Activated CD8-positive, alpha-beta T cell treated with anti-CD3 and anti-CD28 coated beads for 36 hours (primary cell): ENCODE measurements at regions not wholly inside any gene's neighbourhood (a gene's known extent, or its start where the extent isn't known, plus 50 kb on each side); places are given as distances from the start of the nearest gene placed in this dataset.

Experiments used
- ATAC-seq: fragments of 200-7000 bp; cut with Tn5 transposase; one replicate; pipeline ENCODE4 v1.10.0; 2021; ENCODE audit warnings: mild to moderate bottlenecking, moderate library complexity
- CTCF ChIA-PET: fragments of 350-600 bp; sonication (Branson Sonifier 250); formaldehyde crosslinking; loops from one replicate; lab custom pipeline; 2021; ENCODE audit warnings: antibody characterized with exemption; lab: Charles Lee
- POLR2A ChIA-PET: fragments of 350-600 bp; sonication (Branson Sonifier 250); formaldehyde crosslinking; loops from one replicate; lab custom pipeline; 2021; ENCODE audit warnings: antibody characterized with exemption; lab: Charles Lee
- DNase-seq: peaks from one replicate; pipeline ENCODE4 v3.0.0-alpha.2; 2020
- H3K27ac Mint-ChIP-seq: one replicate; pipeline ENCODE4 v1.8.0; 2021; ENCODE audit warnings: mild to moderate bottlenecking, mixed read lengths
- H3K27me3 Mint-ChIP-seq: one replicate; pipeline ENCODE4 v1.8.0; 2021; ENCODE audit warnings: mixed read lengths
- H3K36me3 Mint-ChIP-seq: one replicate; pipeline ENCODE4 v1.8.0; 2021; ENCODE audit warnings: low read depth, mixed read lengths
- H3K4me1 Mint-ChIP-seq: one replicate; pipeline ENCODE4 v1.8.0; 2021; ENCODE audit warnings: low read depth, mixed read lengths
- H3K4me3 Mint-ChIP-seq: one replicate; pipeline ENCODE4 v1.8.0; 2021; ENCODE audit warnings: mild to moderate bottlenecking, moderate library complexity, mixed read lengths
- H3K9me3 Mint-ChIP-seq: one replicate; pipeline ENCODE4 v1.8.0; 2021; ENCODE audit warnings: mixed read lengths
- intact Hi-C: fragments of 100-400 bp; cut with micrococcal nuclease; formaldehyde crosslinking; loops from one replicate; pipeline ENCODE4 v1.10.0; 2022
- TF ChIP-seq, protein P1 (sequence below): fragments of 200-600 bp; IDR thresholded peaks from one replicate; pipeline ENCODE4 v1.8.0; 2022; ENCODE audit warnings: antibody characterized with exemption, mild to moderate bottlenecking

DNA sequence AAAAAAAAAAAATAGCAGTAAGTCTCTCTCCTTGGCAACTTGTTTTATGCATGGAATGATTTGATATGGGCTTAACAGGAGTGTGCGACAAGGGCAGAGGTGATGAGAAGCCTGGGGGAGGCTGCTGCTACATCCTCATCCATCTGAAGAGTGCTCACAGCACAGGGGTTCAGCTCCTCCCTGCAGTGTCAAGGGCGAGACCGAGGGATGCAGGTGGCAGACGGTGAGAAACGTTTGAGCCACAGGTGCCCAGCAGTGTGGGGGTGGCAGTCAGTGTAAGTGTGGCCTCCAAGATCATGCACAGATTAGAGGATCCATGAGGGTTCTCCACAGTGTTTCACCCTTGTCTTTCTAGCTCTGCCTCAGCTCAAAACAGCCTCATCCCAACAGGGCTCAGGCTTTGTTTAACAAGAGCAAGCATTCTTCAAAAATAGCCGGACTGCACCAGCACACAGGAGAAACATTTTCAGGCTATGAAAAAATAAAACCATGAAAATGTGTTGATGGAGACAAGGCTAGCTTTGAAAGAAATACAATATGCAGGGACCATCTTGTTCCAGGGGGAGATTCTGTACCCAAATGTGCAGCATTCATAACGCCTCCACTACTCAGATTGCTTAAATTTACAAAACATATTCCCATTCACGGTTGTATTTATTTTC lies 324.5 kb upstream of the MYT1L start:
- ChIA-PET POLR2A (no interaction called here), CTCF (no interaction called here)
- DNase-seq (no peak), ATAC-seq (no peak)
- intact Hi-C loops = no loop called here
- Mint-ChIP-seq H3K27ac (no peak overlapping the region), H3K9me3 (peaks cover 12% of the 10 kb centered on the region), H3K4me3 (no peak overlapping the region), H3K4me1 (peaks cover 13% of the 10 kb centered on the region), H3K36me3 (peaks cover 4% of the 10 kb centered on the region), H3K27me3 (no peaks in the 10 kb centered on the region)
- TF ChIP-seq, protein P1, sequence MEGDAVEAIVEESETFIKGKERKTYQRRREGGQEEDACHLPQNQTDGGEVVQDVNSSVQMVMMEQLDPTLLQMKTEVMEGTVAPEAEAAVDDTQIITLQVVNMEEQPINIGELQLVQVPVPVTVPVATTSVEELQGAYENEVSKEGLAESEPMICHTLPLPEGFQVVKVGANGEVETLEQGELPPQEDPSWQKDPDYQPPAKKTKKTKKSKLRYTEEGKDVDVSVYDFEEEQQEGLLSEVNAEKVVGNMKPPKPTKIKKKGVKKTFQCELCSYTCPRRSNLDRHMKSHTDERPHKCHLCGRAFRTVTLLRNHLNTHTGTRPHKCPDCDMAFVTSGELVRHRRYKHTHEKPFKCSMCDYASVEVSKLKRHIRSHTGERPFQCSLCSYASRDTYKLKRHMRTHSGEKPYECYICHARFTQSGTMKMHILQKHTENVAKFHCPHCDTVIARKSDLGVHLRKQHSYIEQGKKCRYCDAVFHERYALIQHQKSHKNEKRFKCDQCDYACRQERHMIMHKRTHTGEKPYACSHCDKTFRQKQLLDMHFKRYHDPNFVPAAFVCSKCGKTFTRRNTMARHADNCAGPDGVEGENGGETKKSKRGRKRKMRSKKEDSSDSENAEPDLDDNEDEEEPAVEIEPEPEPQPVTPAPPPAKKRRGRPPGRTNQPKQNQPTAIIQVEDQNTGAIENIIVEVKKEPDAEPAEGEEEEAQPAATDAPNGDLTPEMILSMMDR = no peak

DNA sequence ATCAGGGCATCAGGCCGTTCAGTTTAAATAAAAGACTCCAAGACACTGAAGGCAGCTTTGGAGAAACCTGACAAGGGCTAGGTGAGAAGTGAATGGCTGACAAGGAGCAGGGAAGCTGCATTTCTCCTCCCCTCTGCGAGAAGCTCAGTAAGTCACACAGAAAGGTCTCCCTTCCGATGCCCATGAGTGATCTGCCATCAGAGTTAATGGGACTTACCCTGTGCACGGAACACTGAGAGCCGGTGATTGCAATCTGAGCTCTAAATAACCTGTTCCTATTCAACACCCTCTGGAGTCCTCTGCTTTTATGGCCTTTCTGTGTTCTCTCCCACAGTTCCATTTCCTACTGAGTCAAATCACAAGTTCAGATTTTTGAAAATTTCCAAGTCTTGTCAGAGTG lies 322.2 kb upstream of the MYT1L start:
- DNase-seq = no peak
- no peak for ATAC-seq
- peaks cover 14% of the 10 kb centered on the region for H3K4me1 Mint-ChIP-seq
- TF ChIP-seq, protein P1 = no peak
- H3K36me3 Mint-ChIP-seq = peaks cover 2% of the 10 kb centered on the region
- no peak overlapping the region for H3K27ac Mint-ChIP-seq
- peaks cover 3% of the 10 kb centered on the region for H3K9me3 Mint-ChIP-seq
- POLR2A ChIA-PET = no interaction called here
- CTCF ChIA-PET = interaction anchor here (1.0 kb wide), 1 partner anchor 53 kb away, joined by 3 read pairs; no protein-coding TSS in a partner anchor
- no peaks in the 10 kb centered on the region for H3K27me3 Mint-ChIP-seq
- no peak overlapping the region for H3K4me3 Mint-ChIP-seq
- intact Hi-C loops = no loop called here

DNA sequence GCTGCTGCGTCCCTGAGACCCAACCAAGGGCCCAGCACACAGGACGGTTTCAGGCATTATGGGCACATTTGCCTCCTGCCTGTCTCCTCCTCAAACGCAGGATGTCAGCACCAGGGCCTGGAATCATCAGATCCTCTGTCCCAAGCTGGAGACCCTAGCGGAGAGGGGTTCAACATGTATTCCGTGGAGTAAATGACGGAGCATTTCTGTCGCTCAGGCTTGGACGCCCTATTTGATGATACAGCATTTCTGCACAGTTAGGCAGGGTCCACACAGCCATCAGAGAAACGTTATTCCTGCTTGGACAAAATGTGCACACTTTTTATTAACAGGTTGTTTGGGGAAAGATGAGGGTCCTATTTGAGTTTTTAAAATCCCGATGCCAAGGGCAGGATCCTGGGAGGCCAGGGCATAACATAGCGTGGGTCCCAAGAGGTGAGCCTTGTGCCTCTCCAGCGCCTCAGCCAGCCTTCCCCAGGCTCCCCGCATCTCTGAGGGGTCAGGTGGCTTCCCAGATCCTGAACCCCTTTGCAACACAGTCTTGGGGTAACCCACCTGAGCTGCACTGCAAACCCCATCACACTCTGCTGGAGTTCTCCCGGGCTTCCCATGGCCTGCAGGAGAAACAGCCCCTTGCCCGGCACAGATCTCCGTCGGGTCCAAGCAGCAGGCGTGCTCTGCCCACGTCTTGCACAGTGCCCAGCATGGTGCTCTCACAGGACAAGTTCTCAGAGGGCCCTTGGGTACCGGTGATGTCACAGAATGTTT lies 319.7 kb upstream of the MYT1L start:
- Mint-ChIP-seq H3K9me3 (peaks cover 1% of the 10 kb centered on the region), H3K27me3 (no peaks in the 10 kb centered on the region), H3K4me1 (peaks cover 23% of the 10 kb centered on the region), H3K4me3 (no peak overlapping the region), H3K27ac (no peak overlapping the region), H3K36me3 (no peaks in the 10 kb centered on the region)
- CTCF ChIA-PET = no interaction called here
- POLR2A ChIA-PET = no interaction called here
- TF ChIP-seq, protein P1 = no peak
- DNase-seq = no peak
- intact Hi-C loops = no loop called here
- no peak for ATAC-seq

DNA sequence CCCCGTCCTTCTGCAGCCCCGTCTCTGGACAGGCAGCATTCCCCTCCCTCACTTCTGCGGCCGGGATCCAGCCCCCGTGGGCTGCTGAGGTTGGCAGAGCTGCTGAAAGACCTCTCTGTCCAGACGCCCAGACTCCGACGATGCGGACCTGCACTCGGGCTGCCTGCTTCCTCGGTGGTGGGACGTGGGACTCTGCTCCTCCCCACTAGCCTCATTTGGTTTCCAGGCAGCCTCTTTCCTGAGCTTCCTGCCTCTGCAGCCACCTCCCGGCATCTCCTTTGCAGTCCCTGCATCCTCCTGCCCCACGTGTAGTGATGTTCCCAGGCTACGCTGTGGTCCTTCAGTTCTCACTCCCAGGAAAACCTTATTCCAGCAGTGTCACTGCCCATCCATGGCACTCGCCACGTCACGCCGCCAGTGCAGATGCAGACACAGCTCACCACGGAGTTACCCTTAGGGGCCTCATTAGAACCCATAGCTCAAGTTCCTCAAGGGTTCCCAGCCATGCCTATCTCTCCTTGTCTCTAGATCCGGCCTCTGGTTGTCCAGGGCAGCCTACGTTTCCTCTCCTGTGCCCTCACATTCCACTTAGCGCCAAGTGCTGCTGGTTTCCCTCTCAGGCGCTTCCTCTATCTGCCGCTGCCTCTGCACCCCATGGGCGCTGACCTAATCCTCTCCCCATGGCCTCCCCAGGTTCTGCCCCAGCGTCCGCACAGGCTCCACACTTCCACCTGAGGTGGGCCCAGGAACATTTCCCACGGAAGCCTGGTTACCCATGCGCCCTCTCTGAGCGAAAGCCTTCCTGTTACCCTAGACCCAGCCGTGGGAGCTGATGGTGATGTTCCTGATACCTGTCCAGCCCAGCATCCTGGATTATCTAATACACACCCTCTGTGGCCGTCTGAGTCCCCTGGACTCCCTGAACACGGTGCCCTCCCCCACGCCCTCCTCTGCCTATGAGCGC lies 318.3 kb upstream of the MYT1L start:
- Mint-ChIP-seq H3K9me3 (peaks cover 1% of the 10 kb centered on the region), H3K27ac (no peak overlapping the region), H3K4me1 (peaks cover 28% of the 10 kb centered on the region), H3K36me3 (no peaks in the 10 kb centered on the region), H3K4me3 (no peak overlapping the region), H3K27me3 (no peaks in the 10 kb centered on the region)
- intact Hi-C loops = no loop called here
- ATAC-seq (no peak), DNase-seq (no peak)
- ChIA-PET CTCF (no interaction called here), POLR2A (no interaction called here)
- TF ChIP-seq, protein P1 = no peak
